ENCODE measurements at regions not wholly inside any gene's neighbourhood (a gene's known extent, or its start where the extent isn't known, plus 50 kb on each side); places are given as distances from the start of the nearest gene placed in this dataset.

GRCh38 chrX:79266702-79267101 lies 100.4 kb downstream of the ITM2A start:
- DNase-seq (ENCODE audit: low spot score), result no peak
- in situ Hi-C loops (cut with MboI; ENCODE audit: low sequenced_read_pairs, unreplicated experiment), result loop anchor here (10.0 to 25.0 kb wide), 3 partner anchors 102 to 304 kb away; no protein-coding TSS in a partner anchor
- no peak for TF ChIP-seq CTCF (IDR thresholded peaks at IDR 0.05; ENCODE audit: borderline replicate concordance, control extremely low read depth, extremely low read depth, insufficient read depth, missing control alignments)

DNA sequence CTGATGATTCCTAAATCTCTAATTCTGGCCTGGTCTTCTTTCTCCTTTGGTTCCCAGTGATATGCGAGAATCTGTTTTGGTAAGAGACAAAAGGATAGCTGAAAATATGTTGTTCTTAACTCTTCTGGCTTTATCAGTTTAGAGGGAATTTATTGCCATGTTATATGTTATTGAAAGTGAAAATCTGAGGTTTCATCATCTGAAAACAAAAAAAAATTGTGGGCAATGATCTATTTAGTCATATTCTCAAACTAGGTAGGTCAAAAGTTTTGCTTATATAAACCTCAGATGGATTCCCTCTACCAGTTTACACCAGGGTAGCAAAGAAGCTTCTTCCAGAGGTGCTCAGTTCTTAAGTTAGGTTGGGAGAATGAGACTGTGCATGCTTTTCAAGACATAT lies 103.6 kb downstream of the ITM2A start:
- in situ Hi-C loops (cut with MboI; ENCODE audit: low sequenced_read_pairs, unreplicated experiment), result loop anchor here (5.0 to 25.0 kb wide), 4 partner anchors 99 to 706 kb away; no protein-coding TSS in a partner anchor
- no peak for DNase-seq (ENCODE audit: low spot score)

GRCh38 chrX:79259073-79259689 lies 108.0 kb downstream of the ITM2A start:
- peak; percentile 16 for DNase-seq (ENCODE audit: low spot score)
- no peak for TF ChIP-seq CTCF (IDR thresholded peaks at IDR 0.05; ENCODE audit: borderline replicate concordance, control extremely low read depth, extremely low read depth, insufficient read depth, missing control alignments)
- in situ Hi-C loops (cut with MboI; ENCODE audit: low sequenced_read_pairs, unreplicated experiment), result loop anchor here (25.0 kb wide), 1 partner anchor 297 kb away; no protein-coding TSS in a partner anchor

More for the DNA sequence above, 103.6 kb downstream of the ITM2A start:
- no peak for TF ChIP-seq CTCF (IDR thresholded peaks at IDR 0.05; ENCODE audit: borderline replicate concordance, control extremely low read depth, extremely low read depth, insufficient read depth, missing control alignments)

DNA sequence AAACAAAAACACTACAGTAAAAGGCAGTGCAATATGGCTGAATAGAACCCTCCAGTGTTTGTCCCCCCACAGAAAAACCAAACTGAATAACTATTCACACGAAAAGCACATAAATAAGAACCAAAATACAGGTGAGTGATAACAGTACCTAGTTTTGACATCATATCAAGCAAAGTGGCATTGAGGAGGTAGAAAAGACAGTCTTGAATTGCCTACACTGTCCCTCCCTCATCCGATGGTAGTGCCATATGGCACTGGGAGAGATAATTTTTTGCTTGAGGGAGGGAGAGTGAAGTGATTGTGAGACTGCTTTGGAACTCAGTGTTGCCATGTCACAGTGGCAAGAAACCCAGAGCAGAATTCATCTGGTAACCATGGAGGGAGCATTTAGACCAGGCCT lies 99.2 kb downstream of the GPR174 start:
- DNase-seq (ENCODE audit: low spot score), result no peak
- no peak for TF ChIP-seq CTCF (IDR thresholded peaks at IDR 0.05; ENCODE audit: borderline replicate concordance, control extremely low read depth, extremely low read depth, insufficient read depth, missing control alignments)
- in situ Hi-C loops (cut with MboI; ENCODE audit: low sequenced_read_pairs, unreplicated experiment), result no loop called here

DNA sequence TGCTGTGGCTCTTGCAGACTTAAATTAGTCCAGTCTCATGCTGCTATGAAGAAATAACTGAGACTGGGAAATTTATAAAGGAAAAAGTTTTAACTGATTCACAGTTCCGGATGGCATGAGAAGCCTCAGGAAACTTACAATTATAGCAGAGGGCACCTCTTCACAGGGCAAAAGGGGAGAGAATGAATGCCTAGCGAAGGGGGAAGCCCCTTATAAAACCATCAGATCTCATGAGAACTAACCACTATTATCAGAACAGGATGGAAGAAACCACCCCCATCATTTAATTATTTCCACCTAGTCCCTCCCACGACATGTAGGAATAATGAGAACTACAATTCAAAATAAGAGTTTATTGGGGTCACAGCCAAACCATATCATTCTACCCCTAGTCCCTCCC lies 91.4 kb downstream of the GPR174 start:
- TF ChIP-seq CTCF (IDR thresholded peaks at IDR 0.05; ENCODE audit: borderline replicate concordance, control extremely low read depth, extremely low read depth, insufficient read depth, missing control alignments), result no peak
- in situ Hi-C loops (cut with MboI; ENCODE audit: low sequenced_read_pairs, unreplicated experiment), result no loop called here
- no peak for DNase-seq (ENCODE audit: low spot score)

DNA sequence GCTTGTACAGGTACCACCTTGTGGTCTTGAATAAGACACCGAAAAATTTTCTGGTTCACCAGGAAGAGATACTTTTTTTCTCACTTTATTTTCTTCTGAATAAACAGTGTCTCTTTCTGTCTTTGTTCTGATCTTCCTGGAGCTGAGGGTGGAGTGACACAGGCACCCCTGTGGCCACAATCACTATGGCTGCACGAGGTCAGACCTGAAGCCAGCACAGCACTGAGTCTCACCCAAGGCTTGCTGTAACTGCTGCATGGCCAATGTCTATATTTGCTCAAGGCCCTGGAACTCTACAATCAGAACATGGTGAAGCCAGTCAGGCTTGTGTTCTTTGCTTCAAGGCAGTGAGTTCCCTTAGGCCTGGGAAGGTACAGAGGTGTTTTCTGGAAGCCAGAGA lies 87.2 kb downstream of the GPR174 start:
- no peak for TF ChIP-seq CTCF (IDR thresholded peaks at IDR 0.05; ENCODE audit: borderline replicate concordance, control extremely low read depth, extremely low read depth, insufficient read depth, missing control alignments)
- in situ Hi-C loops (cut with MboI; ENCODE audit: low sequenced_read_pairs, unreplicated experiment), result no loop called here

More for the DNA sequence above, 87.2 kb downstream of the GPR174 start:
- no peak for DNase-seq (ENCODE audit: low spot score)
